HG02981 (cell line): ENCODE measurements at regions not wholly inside any gene's neighbourhood (a gene's known extent, or its start where the extent isn't known, plus 50 kb on each side); places are given as distances from the start of the nearest gene placed in this dataset.
"Not testable (repeated sequence)": the region's sequence is repeated elsewhere in the genome, so short reads cannot be mapped to it uniquely, and the experiment has no call there.

Experiments used
- ATAC-seq: cut with Tn5 transposase; IDR thresholded peaks from one replicate; pipeline ENCODE4 v1.9.1; 2021; ENCODE audit warnings: mild to moderate bottlenecking, moderate library complexity; ENCODE audit not compliant: unreplicated experiment

- not testable (repeated sequence) for ATAC-seq
Observed at GRCh38 chr10:30703446-30703845, 73.9 kb upstream of the LYZL2 start.

DNA sequence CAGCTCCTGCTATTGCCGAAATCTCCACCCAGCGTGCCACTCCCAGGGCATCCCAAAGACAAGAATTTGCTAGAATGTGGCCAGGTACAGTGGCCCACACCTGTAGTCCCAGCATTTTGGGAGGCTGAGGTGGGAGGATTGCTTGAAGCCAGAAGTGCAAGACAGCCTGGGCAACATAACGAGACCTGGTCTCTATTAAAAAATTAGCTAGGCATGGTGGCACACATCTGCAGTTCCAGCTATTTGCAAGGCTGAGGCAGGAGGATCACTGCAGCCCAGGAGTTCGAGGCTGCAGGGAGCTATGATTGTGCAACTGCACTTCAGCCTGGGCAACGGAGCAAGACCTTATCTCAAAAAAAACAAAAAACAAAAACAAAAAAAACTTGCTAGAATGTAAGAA is 73.3 kb upstream of the LYZL2 start:
- ATAC-seq, result no peak

DNA sequence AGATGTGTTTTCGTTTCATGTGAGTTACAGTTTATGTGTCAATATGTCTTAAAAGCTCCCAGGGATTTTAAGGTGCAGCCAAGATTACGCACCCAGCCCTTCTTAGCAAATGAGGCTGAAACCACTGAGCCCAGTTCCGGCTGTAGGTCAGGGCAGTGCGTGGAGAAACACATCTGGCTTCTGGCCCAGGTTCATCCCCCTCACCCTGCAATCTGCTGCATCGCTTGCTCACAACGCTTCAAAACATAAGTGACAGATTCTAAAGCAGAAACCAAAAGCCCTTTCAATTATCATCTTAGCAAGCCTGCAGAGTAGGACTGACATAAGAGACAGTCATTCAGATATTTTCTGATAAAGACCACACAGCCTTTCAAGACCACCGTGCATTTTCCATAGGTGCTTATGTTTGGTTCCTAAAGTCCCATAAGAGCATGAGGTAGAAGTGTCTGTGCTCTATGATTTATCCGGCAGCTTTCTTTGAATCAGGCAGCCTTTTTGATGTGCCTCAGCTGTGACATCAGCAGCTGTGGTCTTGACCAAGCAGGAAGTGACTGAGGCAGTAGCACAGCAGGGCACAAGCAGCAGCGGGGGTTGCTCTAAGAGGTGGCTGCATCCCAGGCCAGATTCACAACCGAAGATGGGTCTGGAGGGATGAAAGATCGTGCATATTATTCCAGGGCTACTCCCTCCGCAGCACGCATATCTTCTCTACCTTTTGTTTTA is 72.1 kb upstream of the LYZL2 start:
- ATAC-seq, result peak; percentile 57

DNA sequence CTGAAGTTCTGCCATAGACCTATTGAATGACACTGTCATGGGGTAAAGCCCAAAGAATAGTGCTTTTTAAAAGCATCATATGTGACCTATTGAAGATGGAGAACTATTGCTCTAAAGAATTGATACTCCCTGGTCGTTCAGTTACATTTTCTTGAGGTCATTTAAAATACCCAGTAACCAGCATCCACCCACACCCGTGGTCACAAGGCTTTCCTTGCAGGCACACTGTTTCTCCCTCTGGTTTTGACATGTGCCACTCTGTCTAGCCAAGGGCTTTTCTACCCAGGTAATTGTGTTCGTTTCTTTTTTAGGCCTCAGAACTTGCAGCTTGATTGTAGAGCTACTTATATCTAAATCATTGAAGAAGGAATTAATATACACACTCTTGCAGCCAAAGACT is 68.3 kb upstream of the LYZL2 start:
- ATAC-seq, result no peak

DNA sequence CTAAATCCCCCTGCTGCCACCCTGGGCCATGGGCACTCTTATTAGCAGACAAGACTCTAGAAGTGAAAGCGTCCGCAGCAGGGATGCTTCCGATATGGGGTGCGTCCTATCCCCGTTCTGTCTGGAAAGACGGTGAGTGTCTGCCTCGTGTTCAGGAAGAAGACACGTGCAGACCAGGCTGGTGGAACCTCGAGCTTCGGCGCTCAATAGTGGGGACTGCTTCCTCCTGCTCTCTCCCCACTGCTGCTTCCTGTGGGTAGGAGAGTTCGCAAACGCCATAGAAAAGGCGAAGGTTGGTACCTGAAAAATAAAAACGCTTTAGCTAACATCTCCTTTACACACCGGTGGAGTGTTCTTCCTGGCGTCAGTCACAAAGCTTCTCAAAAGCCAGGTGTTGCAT is 67.7 kb upstream of the LYZL2 start:
- not testable (repeated sequence) for ATAC-seq

DNA sequence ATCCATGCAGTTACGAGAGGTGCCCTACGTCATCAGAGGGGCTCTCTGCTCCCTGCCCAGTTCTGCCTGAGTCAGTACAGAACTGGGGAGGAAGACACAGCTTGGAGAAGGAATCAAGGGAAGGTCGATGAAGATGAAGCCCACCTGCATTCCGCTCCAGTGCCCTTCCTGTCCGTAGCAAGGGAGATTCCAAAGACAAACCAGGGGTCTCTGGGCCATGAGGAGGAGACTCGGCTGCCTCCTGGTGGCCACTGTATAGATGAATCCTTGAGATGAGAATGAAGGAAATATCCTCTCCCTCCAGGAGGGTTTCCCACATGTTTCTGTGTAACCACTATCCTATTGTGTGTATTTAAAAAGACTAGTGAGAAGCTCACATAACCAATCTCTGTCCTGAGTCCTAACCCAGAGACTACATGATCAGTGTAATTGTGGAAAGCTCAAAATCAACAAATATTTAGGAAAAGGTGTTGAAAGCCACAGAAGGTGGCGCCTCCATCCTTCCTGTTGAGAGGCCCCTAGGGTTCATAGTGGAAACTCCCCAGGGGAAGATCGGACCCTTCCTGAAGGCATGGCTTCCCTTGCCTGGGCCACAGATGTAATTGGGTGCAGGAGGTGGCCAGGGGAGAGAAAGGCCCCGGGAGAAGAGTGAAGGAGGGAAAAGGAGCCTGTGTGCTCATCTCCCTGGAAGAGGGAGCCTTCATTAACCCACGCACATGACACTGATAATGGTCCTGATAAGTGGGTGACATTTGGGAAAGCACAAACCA is 67.0 kb upstream of the LYZL2 start:
- ATAC-seq, result not testable (repeated sequence)

DNA sequence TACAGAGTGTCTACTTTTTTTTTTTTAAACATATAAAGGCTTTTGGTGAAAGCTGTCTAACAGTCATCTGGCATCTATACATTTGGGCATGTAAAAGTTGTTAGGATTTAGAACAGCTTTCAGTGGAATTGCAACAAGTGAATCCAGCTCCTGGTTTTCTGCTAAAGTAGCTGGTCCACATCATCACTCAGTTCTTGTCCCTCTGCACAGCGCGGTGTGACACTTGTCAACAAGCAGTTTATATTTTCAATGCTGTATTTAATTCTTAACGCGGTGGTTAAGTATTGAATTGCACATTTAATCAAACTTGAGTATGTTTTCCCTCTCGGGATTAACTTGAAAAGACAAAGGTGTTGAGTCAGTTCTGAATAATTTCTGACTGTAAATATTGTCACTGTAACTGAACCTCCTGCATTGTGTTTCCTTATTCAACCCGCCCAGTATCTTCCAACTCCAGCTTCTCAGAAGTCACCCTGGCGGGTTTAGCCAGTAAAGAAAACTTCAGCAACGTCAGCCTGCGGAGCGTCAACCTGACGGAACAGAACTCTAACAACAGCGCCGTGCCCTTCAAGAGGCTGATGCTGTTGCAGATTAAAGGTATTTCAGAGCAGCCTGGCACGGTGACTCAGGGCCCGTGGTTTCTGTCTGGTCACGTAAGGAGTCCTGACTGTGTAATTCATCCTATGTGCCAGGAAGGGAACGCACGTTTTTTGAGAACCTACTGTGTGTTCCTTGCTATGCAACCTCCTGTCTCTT is 66.1 kb upstream of the LYZL2 start:
- ATAC-seq, result not testable (repeated sequence)

DNA sequence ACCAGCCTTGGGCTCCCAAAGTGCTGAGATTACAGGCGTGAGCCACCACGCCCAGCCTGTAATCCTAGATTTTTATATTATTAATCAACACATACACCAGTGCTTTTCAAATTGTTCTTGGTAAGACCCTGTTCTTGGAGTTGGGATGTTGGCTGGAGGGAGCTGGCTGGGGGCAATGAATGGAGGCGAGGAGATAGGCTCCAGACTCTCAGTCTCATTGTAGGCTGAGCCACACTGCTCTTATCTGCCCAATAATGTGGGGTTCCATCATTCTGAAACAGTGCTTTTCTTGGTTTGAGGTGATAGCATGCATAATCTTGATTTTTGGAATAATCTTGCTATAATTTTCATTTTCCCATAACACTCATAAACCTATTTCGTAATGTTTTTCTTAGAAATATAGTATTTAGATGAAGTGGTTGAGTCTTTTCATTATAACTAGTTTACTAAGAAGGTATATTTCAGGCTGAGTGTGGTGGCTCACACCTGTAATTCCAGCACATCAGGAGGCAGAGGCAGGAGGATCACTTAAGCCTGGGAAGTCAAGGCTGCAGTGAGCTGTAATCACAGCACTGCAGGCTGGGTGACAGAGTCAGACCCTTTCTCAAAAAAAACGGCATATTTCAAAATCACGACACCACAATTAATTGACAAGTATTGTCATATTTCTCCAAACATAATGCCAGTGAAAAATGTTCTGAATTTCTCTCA is 65.1 kb upstream of the LYZL2 start:
- no peak for ATAC-seq

- no peak for ATAC-seq
Observed at GRCh38 chr10:30691639-30692015, 62.1 kb upstream of the LYZL2 start.

DNA sequence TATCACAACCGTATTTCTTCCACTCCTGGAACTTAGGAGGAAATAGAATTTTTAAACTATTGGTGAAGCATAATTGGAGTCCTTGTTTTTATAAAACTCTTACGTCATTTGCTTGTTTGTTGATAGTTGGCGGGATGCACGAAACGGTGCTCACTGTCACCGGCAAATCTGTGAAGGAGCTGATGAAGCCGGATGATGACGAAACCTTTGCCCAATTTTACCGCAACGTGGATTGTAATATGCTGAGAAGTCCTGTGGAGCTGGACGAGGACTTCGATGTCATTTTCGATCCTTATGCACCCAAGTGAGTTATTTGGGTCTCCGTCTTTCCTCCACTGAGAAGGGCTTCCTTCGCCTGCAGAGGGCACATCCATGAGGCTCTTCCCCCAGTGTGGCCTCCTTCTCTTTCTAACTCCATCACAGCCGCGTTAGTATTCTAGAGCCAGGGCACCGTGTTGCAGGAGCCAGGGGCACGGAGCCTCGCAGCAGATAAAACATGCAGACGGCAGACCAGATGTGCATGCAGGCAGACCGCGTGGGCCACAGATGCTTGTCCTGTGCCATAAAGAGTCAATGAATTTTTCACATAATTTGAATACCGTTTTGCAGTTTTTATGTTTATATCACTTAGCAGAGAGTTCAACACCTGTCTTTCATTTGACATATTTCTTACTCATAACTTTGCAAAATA is 61.5 kb upstream of the LYZL2 start:
- not testable (repeated sequence) for ATAC-seq

- ATAC-seq, result no peak
Observed at GRCh38 chr10:30688456-30688855, 58.9 kb upstream of the LYZL2 start.

GRCh38 chr10:30687698-30688213 is 58.2 kb upstream of the LYZL2 start:
- peak; percentile 77 for ATAC-seq

- ATAC-seq, result no peak
Observed at GRCh38 chr10:30686708-30687107, 57.2 kb upstream of the LYZL2 start.

DNA sequence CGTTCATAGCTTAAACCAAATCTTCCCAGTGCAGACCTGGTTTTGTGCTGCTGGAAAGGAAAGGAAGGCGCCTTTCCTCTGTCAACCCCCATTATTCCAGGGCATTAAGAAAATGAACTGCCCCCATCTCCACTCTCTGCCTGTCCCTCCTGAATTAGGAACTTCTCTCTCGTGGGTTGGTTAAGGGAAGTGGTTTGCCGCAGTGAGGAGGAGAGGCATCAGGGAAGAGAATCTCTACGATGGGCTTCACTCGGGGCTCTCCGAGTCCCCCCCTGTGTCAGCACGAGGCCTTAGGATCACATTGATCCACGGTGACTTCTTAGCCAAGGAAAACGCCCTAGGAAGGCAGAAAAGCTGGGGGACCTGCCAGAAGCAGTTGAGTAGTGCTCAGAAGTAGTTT is 53.9 kb upstream of the LYZL2 start:
- ATAC-seq, result no peak

GRCh38 chr10:30682377-30683199 is 53.0 kb upstream of the LYZL2 start:
- not testable (repeated sequence) for ATAC-seq

DNA sequence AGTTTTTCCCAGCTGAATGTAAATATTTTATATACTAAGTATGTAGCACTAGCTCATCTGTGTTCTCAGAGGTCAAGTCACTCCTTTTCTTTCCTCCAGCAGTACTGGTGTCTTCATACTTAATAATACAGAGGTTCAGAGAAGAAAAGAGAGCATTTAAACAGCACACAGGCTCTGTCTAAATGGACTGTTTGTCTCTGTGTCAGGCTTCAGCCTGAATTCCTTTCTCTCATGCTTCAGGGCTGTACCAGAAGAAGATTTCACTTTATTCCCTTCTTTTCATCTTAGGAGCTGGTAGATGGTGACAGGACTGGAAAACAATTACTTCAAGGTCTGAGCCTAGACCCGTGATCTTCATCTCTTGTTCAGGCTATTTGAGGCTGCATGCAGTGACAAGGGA is 51.4 kb upstream of the LYZL2 start:
- no peak for ATAC-seq
